Transverse colon (tissue), 3 donors: ENCODE measurements at regions not wholly inside any gene's neighbourhood (a gene's known extent, or its start where the extent isn't known, plus 50 kb on each side); places are given as distances from the start of the nearest gene placed in this dataset.

ENCODE experiments used
- CTCF ChIP-seq, 5 experiments: fragments of 200-600 bp in 3 of 5; fragments of 450-650 bp in 2 of 5; sonication (generic) in 3 of 5; IDR thresholded peaks; 1 replicate in 2 of 5; 2 replicates in 3 of 5; pipeline ENCODE4 v1.5.1; 2016 to 2017; ENCODE audit warnings: antibody characterized with exemption in 5 of 5, inconsistent platforms in 3 of 5, mild to moderate bottlenecking in 2 of 5, moderate library complexity in 1 of 5
- EP300 ChIP-seq: sonication (generic); formaldehyde crosslinking; IDR thresholded peaks from one replicate; pipeline ENCODE4 v1.6.1; 2017; ENCODE audit warnings: antibody characterized with exemption, low read depth
- POLR2A ChIP-seq: fragments of 450-650 bp; IDR thresholded peaks from one replicate; pipeline ENCODE4 v1.6.1; 2016; ENCODE audit warnings: antibody characterized with exemption, mild to moderate bottlenecking, moderate library complexity

DNA sequence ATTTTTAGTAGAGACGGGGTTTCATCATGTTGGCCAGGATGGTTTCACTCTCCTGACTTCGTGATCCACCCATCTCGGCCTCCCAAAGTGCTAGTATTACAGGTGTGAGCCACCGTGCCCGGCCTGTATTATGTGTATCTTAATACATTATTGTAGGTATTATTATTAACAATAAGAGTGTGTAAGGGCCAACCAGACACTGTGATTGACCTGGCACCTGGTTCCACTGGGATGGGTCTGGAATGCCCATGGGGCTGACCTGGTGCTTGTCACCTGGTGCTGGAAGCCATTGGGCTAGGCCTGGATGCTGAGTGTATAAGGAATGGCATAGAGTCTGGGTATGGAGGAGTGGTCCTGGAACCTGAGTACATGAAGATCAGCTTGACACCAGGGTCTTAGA lies 906.9 kb upstream of the TMEFF2 start:
- TF ChIP-seq POLR2A (no peak), CTCF (IDR thresholded peaks at IDR 0.05) (no peak), EP300 (no peak)
